Nephron progenitor cell (in vitro differentiated cells): ENCODE measurements at regions not wholly inside any gene's neighbourhood (a gene's known extent, or its start where the extent isn't known, plus 50 kb on each side); places are given as distances from the start of the nearest gene placed in this dataset.

ENCODE experiments used
- DNase-seq: peaks from one replicate; pipeline ENCODE4 v3.0.0; 2021
- H3K27ac Mint-ChIP-seq: 2 replicates; pipeline ENCODE4 v1.8.0; 2021; ENCODE audit warnings: mild to moderate bottlenecking, moderate library complexity, mixed read lengths
- H3K27me3 Mint-ChIP-seq: 2 replicates; pipeline ENCODE4 v1.8.0; 2021; ENCODE audit warnings: mild to moderate bottlenecking, low read depth, mixed read lengths; ENCODE audit not compliant: poor library complexity
- H3K36me3 Mint-ChIP-seq: 2 replicates; pipeline ENCODE4 v1.8.0; 2021; ENCODE audit warnings: low read depth, mixed read lengths
- H3K4me1 Mint-ChIP-seq: 2 replicates; pipeline ENCODE4 v1.8.0; 2021; ENCODE audit warnings: mixed read lengths
- H3K4me3 Mint-ChIP-seq: 2 replicates; pipeline ENCODE4 v1.8.0; 2021; ENCODE audit warnings: mild to moderate bottlenecking, moderate library complexity, mixed read lengths
- H3K9me3 Mint-ChIP-seq: 2 replicates; pipeline ENCODE4 v1.8.0; 2021; ENCODE audit warnings: mild to moderate bottlenecking, moderate library complexity, mixed read lengths
- TF ChIP-seq, protein P1 (sequence below): fragments of 200-600 bp; sonication (generic); IDR thresholded peaks from 2 replicates; pipeline ENCODE4 v1.5.0; 2021; ENCODE audit warnings: antibody characterized with exemption

DNA sequence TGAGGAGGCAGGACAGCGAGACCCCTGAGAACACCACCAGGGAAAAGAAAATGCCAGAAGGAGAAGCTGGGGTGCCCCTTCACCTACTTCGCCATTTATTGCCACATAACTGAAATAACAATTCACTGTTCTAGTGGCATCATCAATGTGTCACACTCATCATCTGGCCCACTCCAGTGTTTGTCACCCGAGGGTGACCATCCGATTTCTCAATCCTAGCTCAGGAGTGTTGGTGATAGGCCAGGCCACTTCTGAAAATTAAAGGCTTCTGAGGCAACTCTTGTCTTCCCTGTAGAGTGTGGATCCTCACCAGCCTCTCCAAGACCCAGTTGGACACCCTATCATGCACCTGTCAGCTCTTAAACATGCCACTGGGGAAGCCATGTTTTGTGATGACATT lies 62.9 kb upstream of the BZW1 start:
- Mint-ChIP-seq H3K9me3 (no peaks in the 10 kb centered on the region), H3K27ac (peak overlapping the region; percentile 95), H3K4me3 (no peak overlapping the region), H3K27me3 (peaks cover 6% of the 10 kb centered on the region), H3K36me3 (no peaks in the 10 kb centered on the region), H3K4me1 (peaks cover 34% of the 10 kb centered on the region)
- no peak for DNase-seq
- TF ChIP-seq, protein P1, sequence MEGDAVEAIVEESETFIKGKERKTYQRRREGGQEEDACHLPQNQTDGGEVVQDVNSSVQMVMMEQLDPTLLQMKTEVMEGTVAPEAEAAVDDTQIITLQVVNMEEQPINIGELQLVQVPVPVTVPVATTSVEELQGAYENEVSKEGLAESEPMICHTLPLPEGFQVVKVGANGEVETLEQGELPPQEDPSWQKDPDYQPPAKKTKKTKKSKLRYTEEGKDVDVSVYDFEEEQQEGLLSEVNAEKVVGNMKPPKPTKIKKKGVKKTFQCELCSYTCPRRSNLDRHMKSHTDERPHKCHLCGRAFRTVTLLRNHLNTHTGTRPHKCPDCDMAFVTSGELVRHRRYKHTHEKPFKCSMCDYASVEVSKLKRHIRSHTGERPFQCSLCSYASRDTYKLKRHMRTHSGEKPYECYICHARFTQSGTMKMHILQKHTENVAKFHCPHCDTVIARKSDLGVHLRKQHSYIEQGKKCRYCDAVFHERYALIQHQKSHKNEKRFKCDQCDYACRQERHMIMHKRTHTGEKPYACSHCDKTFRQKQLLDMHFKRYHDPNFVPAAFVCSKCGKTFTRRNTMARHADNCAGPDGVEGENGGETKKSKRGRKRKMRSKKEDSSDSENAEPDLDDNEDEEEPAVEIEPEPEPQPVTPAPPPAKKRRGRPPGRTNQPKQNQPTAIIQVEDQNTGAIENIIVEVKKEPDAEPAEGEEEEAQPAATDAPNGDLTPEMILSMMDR, result no peak

DNA sequence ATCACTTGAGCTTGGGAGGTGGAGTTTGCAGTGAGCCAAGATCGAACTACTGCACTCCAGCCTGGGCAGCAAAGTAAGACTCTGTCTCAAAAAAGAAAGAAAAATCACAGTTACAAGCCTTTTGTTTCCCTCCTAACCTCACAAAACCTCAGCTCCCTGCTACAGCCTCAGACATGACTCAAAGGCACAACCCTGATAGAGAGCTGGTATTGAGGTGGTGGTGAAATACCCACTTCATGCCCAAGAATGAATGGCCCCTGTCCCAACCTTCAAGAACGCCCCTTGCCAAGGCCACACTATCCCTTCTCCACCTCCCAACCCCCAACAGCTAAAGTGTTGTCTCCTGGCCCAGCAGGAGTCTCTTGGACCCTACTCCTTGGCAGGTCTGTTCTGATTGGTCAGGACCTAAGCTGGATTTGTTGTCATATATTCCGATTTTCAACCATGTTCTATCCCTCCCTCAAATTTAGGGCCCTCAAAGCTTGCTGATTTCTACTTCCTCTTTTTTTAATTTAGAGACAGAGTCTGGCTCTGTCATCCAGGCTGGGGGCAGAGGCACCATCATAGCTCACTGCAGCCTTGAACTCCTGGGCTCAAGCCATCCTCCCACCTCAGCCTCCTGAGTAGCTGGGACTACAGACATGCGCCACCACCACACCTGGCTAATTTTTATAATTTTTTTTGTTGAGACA lies 61.9 kb upstream of the BZW1 start:
- TF ChIP-seq, protein P1, result no peak
- Mint-ChIP-seq H3K4me3 (no peak overlapping the region), H3K4me1 (peaks cover 29% of the 10 kb centered on the region), H3K36me3 (no peaks in the 10 kb centered on the region), H3K27me3 (peaks cover 6% of the 10 kb centered on the region), H3K27ac (peak overlapping the region; percentile 17), H3K9me3 (no peaks in the 10 kb centered on the region)
- DNase-seq, result no peak

DNA sequence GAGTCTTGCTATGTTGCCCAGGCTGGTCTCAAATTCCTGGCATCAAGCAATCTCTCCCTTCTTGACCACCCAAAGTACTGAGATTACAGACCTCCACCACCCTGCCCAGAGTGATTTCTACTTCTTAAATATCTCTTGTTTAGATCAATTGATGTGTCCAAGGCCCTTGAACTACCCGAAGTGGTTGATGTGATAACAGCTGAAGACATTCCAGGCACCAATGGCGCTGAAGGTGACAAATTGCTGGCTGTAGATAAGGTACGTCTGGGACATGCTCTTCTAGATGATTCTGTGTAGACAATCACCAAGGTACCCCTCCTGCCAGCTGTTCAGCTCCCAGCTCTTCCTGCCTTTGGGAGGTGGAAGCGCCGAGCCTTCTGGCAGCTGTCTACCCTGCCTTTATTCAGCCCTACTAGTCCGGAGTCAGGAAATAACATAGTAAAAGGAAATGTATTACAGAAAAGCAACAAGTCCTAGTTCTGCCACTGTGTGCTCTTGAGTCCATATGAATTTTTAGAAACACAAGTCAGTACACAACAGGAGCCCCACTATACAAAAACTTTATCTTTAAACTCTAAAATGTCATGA lies 61.3 kb upstream of the BZW1 start:
- Mint-ChIP-seq H3K27ac (no peak overlapping the region), H3K9me3 (no peaks in the 10 kb centered on the region), H3K27me3 (peaks cover 6% of the 10 kb centered on the region), H3K36me3 (no peaks in the 10 kb centered on the region), H3K4me3 (no peak overlapping the region), H3K4me1 (peaks cover 29% of the 10 kb centered on the region)
- DNase-seq, result no peak
- TF ChIP-seq, protein P1, result no peak

DNA sequence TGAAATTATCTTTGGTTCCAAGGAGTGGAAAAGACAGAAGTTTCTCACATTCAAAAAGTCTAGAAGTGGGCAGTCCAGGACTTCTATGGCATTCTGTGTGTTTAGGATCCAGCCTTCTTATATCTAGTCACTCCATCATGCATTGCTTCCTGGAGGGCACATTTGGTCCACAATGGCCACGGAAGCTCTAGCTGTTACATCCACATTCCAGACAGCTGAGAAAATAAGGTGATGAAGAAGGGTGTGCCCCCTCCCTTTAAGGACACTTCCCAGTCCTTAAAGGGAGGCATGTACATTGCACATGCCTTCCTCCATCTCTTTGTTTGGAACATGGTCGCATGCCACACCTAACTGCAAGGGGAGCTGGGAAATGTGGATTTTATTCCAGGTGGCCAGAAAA lies 59.9 kb upstream of the BZW1 start:
- Mint-ChIP-seq H3K4me3 (no peak overlapping the region), H3K36me3 (no peaks in the 10 kb centered on the region), H3K4me1 (peaks cover 23% of the 10 kb centered on the region), H3K27me3 (peaks cover 13% of the 10 kb centered on the region), H3K27ac (no peak overlapping the region), H3K9me3 (no peaks in the 10 kb centered on the region)
- DNase-seq, result no peak
- TF ChIP-seq, protein P1, result no peak

DNA sequence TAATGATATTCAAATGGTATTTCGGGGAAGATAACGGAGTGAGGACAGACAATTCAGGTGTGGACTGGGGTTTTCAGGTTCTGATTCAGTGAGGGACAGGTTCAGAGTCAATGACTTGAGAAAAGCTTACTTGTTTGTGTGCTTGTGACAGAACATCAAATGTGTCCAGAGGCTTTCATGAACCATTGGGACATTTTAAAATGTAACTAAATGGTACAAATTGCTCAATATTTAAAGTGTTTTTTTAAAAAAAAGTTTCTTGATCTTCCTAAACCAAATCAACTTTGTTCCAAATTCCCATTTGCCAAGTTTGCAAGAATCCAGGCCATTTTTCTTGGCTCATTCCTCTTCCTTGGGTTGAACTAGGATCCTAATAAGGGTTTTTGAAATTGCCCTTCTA lies 59.4 kb upstream of the BZW1 start:
- DNase-seq, result no peak
- Mint-ChIP-seq H3K4me3 (no peak overlapping the region), H3K9me3 (no peaks in the 10 kb centered on the region), H3K4me1 (peaks cover 22% of the 10 kb centered on the region), H3K27ac (no peak overlapping the region), H3K27me3 (peaks cover 16% of the 10 kb centered on the region), H3K36me3 (no peaks in the 10 kb centered on the region)
- TF ChIP-seq, protein P1, result no peak

DNA sequence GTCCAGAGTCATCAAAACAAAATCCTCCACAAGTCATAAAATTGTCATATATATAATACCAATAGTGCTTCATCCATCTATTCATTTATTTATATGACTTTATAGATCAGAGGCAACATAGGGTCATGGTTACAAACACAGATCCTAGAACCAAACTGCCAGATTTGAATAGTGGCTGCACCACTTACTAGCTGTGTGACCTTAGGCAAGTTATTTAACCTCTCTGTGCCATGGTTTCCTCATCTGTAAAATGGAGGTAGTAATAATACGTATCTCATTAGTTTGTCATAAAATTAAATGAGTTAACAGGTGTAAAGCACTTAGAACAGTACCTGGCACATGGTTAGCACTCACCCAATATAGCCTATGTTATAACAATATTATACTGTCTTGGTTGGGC lies 58.9 kb upstream of the BZW1 start:
- DNase-seq, result no peak
- no peak overlapping the region for H3K4me3 Mint-ChIP-seq
- TF ChIP-seq, protein P1, result no peak
- H3K27ac Mint-ChIP-seq, result no peak overlapping the region
- H3K27me3 Mint-ChIP-seq, result peaks cover 17% of the 10 kb centered on the region
- H3K36me3 Mint-ChIP-seq, result no peaks in the 10 kb centered on the region
- H3K9me3 Mint-ChIP-seq, result no peaks in the 10 kb centered on the region
- H3K4me1 Mint-ChIP-seq, result peaks cover 19% of the 10 kb centered on the region
